Left ventricle myocardium inferior (tissue), 1 donor: ENCODE measurements at regions not wholly inside any gene's neighbourhood (a gene's known extent, or its start where the extent isn't known, plus 50 kb on each side); places are given as distances from the start of the nearest gene placed in this dataset.
A peak's percentile ranks its signal among the peaks of the same experiment; 100 is the strongest.

Experiments
- DNase-seq: peaks from one replicate; pipeline ENCODE4 v3.0.0-alpha.2; 2020
- H3K27ac ChIP-seq: fragments of 200-600 bp; replicated peaks from 2 replicates; pipeline ENCODE4 v1.8.0; 2021
- H3K27me3 ChIP-seq: fragments of 200-600 bp; 2 replicates; pipeline ENCODE4 v1.8.0; 2021; ENCODE audit warnings: low read depth
- H3K36me3 ChIP-seq: fragments of 200-600 bp; 2 replicates; pipeline ENCODE4 v1.8.0; 2021
- H3K4me1 ChIP-seq: fragments of 200-600 bp; 2 replicates; pipeline ENCODE4 v1.8.0; 2021
- H3K4me3 ChIP-seq: fragments of 200-600 bp; 2 replicates; pipeline ENCODE4 v1.8.0; 2021; ENCODE audit warnings: mild to moderate bottlenecking, moderate library complexity
- H3K9me3 ChIP-seq: fragments of 200-600 bp; replicated peaks from 2 replicates; pipeline ENCODE4 v1.8.0; 2021
- CTCF ChIP-seq: fragments of 200-600 bp; IDR thresholded peaks from 2 replicates; pipeline ENCODE4 v1.8.0; 2021; ENCODE audit warnings: antibody characterized with exemption, mild to moderate bottlenecking, borderline replicate concordance
- intact Hi-C: fragments of 100-400 bp; cut with micrococcal nuclease; formaldehyde crosslinking; loops from one replicate; pipeline ENCODE4 v1.11.0; 2022
- donor health status: DM: no; HTN: yes; CAD: no; lungs with severe emphysema.

GRCh38 chr2:145800151-145801091 is 1280.5 kb upstream of the ZEB2 start:
- no peaks in the 10 kb centered on the region for H3K27me3 ChIP-seq
- H3K27ac ChIP-seq: no peak overlapping the region
- no peak for TF ChIP-seq CTCF
- no peaks in the 10 kb centered on the region for H3K36me3 ChIP-seq
- DNase-seq: no peak
- H3K9me3 ChIP-seq: no peaks in the 10 kb centered on the region
- intact Hi-C loops: no loop called here
- no peak overlapping the region for H3K4me3 ChIP-seq
- H3K4me1 ChIP-seq: no peaks in the 10 kb centered on the region

- no peak for TF ChIP-seq CTCF
- H3K4me1 ChIP-seq: no peaks in the 10 kb centered on the region
- intact Hi-C loops: no loop called here
- no peak for DNase-seq
- no peak overlapping the region for H3K27ac ChIP-seq
- no peaks in the 10 kb centered on the region for H3K36me3 ChIP-seq
- H3K4me3 ChIP-seq: no peak overlapping the region
- H3K9me3 ChIP-seq: no peaks in the 10 kb centered on the region
- H3K27me3 ChIP-seq: no peaks in the 10 kb centered on the region
Observed at GRCh38 chr2:145799595-145800108, 1279.7 kb upstream of the ZEB2 start.

GRCh38 chr2:145798419-145798818 is 1278.5 kb upstream of the ZEB2 start:
- DNase-seq: no peak
- Histone ChIP-seq H3K27ac (no peak overlapping the region), H3K4me1 (no peaks in the 10 kb centered on the region), H3K36me3 (no peaks in the 10 kb centered on the region), H3K4me3 (no peak overlapping the region), H3K9me3 (no peaks in the 10 kb centered on the region), H3K27me3 (no peaks in the 10 kb centered on the region)
- intact Hi-C loops: no loop called here
- no peak for TF ChIP-seq CTCF

GRCh38 chr2:145797692-145798091 is 1277.8 kb upstream of the ZEB2 start:
- TF ChIP-seq CTCF: no peak
- Histone ChIP-seq H3K36me3 (no peaks in the 10 kb centered on the region), H3K9me3 (no peaks in the 10 kb centered on the region), H3K4me3 (no peak overlapping the region), H3K4me1 (no peaks in the 10 kb centered on the region), H3K27ac (no peak overlapping the region), H3K27me3 (no peaks in the 10 kb centered on the region)
- intact Hi-C loops: no loop called here
- DNase-seq: no peak

GRCh38 chr2:145792745-145793144 is 1272.8 kb upstream of the ZEB2 start:
- H3K4me3 ChIP-seq: no peak overlapping the region
- peaks cover 5% of the 10 kb centered on the region for H3K9me3 ChIP-seq
- no peaks in the 10 kb centered on the region for H3K27me3 ChIP-seq
- no peak for TF ChIP-seq CTCF
- peak overlapping the region; percentile 25 for H3K27ac ChIP-seq
- DNase-seq: peak; percentile 28
- H3K36me3 ChIP-seq: no peaks in the 10 kb centered on the region
- H3K4me1 ChIP-seq: no peaks in the 10 kb centered on the region
- intact Hi-C loops: no loop called here
